ENCODE measurements at regions not wholly inside any gene's neighbourhood (a gene's known extent, or its start where the extent isn't known, plus 50 kb on each side); places are given as distances from the start of the nearest gene placed in this dataset.

DNA sequence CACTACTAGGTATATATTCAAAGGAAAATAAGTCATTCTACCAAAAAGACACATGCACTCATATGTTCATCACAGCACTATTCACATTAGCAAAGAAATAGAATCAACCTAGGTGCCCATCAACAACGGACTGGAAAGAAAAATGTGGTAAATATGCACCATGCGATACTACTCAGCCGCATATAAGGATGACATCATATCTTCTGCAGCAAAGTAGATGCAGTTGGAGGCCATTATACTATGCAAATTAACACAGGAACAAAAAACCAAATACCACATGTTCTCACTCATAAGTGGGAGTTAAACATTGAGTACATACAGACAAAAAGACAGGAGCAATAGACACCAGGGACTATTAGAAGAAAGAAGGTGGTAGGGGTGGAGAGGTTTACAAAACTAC lies 412.1 kb upstream of the CWC22 start:
- TF ChIP-seq, protein P1, sequence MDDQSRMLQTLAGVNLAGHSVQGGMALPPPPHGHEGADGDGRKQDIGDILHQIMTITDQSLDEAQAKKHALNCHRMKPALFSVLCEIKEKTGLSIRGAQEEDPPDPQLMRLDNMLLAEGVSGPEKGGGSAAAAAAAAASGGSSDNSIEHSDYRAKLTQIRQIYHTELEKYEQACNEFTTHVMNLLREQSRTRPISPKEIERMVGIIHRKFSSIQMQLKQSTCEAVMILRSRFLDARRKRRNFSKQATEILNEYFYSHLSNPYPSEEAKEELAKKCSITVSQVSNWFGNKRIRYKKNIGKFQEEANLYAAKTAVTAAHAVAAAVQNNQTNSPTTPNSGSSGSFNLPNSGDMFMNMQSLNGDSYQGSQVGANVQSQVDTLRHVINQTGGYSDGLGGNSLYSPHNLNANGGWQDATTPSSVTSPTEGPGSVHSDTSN (IDR thresholded peaks at IDR 0.05) = no peak
- TF ChIP-seq, protein P2, sequence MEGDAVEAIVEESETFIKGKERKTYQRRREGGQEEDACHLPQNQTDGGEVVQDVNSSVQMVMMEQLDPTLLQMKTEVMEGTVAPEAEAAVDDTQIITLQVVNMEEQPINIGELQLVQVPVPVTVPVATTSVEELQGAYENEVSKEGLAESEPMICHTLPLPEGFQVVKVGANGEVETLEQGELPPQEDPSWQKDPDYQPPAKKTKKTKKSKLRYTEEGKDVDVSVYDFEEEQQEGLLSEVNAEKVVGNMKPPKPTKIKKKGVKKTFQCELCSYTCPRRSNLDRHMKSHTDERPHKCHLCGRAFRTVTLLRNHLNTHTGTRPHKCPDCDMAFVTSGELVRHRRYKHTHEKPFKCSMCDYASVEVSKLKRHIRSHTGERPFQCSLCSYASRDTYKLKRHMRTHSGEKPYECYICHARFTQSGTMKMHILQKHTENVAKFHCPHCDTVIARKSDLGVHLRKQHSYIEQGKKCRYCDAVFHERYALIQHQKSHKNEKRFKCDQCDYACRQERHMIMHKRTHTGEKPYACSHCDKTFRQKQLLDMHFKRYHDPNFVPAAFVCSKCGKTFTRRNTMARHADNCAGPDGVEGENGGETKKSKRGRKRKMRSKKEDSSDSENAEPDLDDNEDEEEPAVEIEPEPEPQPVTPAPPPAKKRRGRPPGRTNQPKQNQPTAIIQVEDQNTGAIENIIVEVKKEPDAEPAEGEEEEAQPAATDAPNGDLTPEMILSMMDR (IDR thresholded peaks at IDR 0.05) = no peak
- no peak for TF ChIP-seq EZH2phosphoT487 (IDR thresholded peaks at IDR 0.05; ENCODE audit: borderline replicate concordance, low read depth)
- TF ChIP-seq, protein P3, sequence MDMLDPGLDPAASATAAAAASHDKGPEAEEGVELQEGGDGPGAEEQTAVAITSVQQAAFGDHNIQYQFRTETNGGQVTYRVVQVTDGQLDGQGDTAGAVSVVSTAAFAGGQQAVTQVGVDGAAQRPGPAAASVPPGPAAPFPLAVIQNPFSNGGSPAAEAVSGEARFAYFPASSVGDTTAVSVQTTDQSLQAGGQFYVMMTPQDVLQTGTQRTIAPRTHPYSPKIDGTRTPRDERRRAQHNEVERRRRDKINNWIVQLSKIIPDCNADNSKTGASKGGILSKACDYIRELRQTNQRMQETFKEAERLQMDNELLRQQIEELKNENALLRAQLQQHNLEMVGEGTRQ (IDR thresholded peaks at IDR 0.05; ENCODE audit: borderline replicate concordance, low read depth, low read length) = no peak
- no peak for TF ChIP-seq RCOR1 (IDR thresholded peaks at IDR 0.05; ENCODE audit: low read length)
- no peak for TF ChIP-seq NFIC (IDR thresholded peaks at IDR 0.05; ENCODE audit: borderline replicate concordance)
- no peak for TF ChIP-seq POLR2AphosphoS5 (IDR thresholded peaks at IDR 0.05; ENCODE audit: low read depth, low read length)
- TF ChIP-seq TEAD4 (IDR thresholded peaks at IDR 0.05; ENCODE audit: borderline replicate concordance, insufficient read depth) = no peak
- no peak for TF ChIP-seq EP300 (IDR thresholded peaks at IDR 0.05; ENCODE audit: borderline replicate concordance in 1 of 2, low read depth in 1 of 2, low read length in 1 of 2)
- TF ChIP-seq GABPA (IDR thresholded peaks at IDR 0.05; ENCODE audit: low read depth) = no peak
- TF ChIP-seq FOXJ3 (CRISPR knock-in tag; IDR thresholded peaks at IDR 0.05) = no peak
- no peak for TF ChIP-seq NRF1 (IDR thresholded peaks at IDR 0.05; ENCODE audit: low read depth, low read length)
- TF ChIP-seq SIN3A (IDR thresholded peaks at IDR 0.05; ENCODE audit: borderline replicate concordance, low read depth, low read length) = no peak
- TF ChIP-seq RAD21 (IDR thresholded peaks at IDR 0.05; ENCODE audit: low read length) = no peak

Measured in SK-N-SH (cell line).